GM21515 (cell line): ENCODE measurements at regions not wholly inside any gene's neighbourhood (a gene's known extent, or its start where the extent isn't known, plus 50 kb on each side); places are given as distances from the start of the nearest gene placed in this dataset.

Experiments used
- ATAC-seq: cut with Tn5 transposase; IDR thresholded peaks from one replicate; pipeline ENCODE4 v1.9.1; 2021; ENCODE audit not compliant: unreplicated experiment

- no peak for ATAC-seq
Measured at GRCh38 chr3:118744186-118744585, 290.5 kb downstream of the IGSF11 start.

- ATAC-seq = no peak
Measured at GRCh38 chr3:118754406-118755252, 280.0 kb downstream of the IGSF11 start.

GRCh38 chr3:118755253-118755801 is 279.3 kb downstream of the IGSF11 start:
- ATAC-seq = no peak

- no peak for ATAC-seq
Measured at GRCh38 chr3:118760585-118761290, 273.9 kb downstream of the IGSF11 start.

- ATAC-seq = no peak
Measured at GRCh38 chr3:118761291-118761606, 273.4 kb downstream of the IGSF11 start.

- ATAC-seq = no peak
Measured at GRCh38 chr3:118765636-118766305, 268.9 kb downstream of the IGSF11 start.

- no peak for ATAC-seq
Measured at GRCh38 chr3:118766306-118766669, 268.4 kb downstream of the IGSF11 start.

GRCh38 chr3:118772036-118772435 is 262.6 kb downstream of the IGSF11 start:
- no peak for ATAC-seq

- peak; percentile 93 for ATAC-seq
Measured at GRCh38 chr3:118772547-118773011, 262.1 kb downstream of the IGSF11 start.

GRCh38 chr3:118775021-118775420 is 259.6 kb downstream of the IGSF11 start:
- ATAC-seq = no peak

GRCh38 chr3:118778201-118778600 is 256.4 kb downstream of the IGSF11 start:
- no peak for ATAC-seq

GRCh38 chr3:118781232-118781631 is 253.4 kb downstream of the IGSF11 start:
- no peak for ATAC-seq

- ATAC-seq = no peak
Measured at GRCh38 chr3:118781839-118782238, 252.8 kb downstream of the IGSF11 start.

GRCh38 chr3:118782755-118783202 is 251.9 kb downstream of the IGSF11 start:
- peak; percentile 89 for ATAC-seq

GRCh38 chr3:118785415-118785814 is 249.2 kb downstream of the IGSF11 start:
- no peak for ATAC-seq

- ATAC-seq = no peak
Measured at GRCh38 chr3:118791246-118791645, 243.4 kb downstream of the IGSF11 start.

- no peak for ATAC-seq
Measured at GRCh38 chr3:118792191-118792590, 242.5 kb downstream of the IGSF11 start.

- ATAC-seq = no peak
Measured at GRCh38 chr3:118793176-118793575, 241.5 kb downstream of the IGSF11 start.

GRCh38 chr3:118799303-118799702 is 235.3 kb downstream of the IGSF11 start:
- no peak for ATAC-seq

- no peak for ATAC-seq
Measured at GRCh38 chr3:118801899-118802298, 232.7 kb downstream of the IGSF11 start.

GRCh38 chr3:118802325-118803095 is 232.1 kb downstream of the IGSF11 start:
- ATAC-seq = no peak
